ENCODE measurements at regions not wholly inside any gene's neighbourhood (a gene's known extent, or its start where the extent isn't known, plus 50 kb on each side); places are given as distances from the start of the nearest gene placed in this dataset.

DNA sequence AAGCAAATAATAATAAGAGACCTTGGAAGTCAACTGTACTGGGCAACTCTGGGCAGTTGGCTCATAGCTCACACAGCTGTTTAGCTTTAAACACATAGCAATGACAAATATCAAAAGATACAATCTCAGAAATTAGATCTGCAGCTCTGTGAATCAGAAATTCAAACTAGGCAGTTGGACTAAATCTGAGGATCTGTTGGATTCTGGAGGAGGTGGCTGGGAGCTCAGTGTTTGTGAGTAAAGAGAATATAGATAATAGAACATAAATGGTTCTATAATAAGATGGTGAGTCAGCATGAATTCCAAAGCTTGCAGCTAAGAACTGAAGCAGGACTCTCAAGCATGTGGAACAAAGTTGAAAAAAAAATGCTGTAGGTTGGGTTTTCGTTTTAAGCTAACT lies 1949.4 kb upstream of the SEL1L start:
- FAIRE-seq, result no peak
- no peak for DNase-seq (ENCODE audit: insufficient read length, low spot score)
- TF ChIP-seq, protein P1, sequence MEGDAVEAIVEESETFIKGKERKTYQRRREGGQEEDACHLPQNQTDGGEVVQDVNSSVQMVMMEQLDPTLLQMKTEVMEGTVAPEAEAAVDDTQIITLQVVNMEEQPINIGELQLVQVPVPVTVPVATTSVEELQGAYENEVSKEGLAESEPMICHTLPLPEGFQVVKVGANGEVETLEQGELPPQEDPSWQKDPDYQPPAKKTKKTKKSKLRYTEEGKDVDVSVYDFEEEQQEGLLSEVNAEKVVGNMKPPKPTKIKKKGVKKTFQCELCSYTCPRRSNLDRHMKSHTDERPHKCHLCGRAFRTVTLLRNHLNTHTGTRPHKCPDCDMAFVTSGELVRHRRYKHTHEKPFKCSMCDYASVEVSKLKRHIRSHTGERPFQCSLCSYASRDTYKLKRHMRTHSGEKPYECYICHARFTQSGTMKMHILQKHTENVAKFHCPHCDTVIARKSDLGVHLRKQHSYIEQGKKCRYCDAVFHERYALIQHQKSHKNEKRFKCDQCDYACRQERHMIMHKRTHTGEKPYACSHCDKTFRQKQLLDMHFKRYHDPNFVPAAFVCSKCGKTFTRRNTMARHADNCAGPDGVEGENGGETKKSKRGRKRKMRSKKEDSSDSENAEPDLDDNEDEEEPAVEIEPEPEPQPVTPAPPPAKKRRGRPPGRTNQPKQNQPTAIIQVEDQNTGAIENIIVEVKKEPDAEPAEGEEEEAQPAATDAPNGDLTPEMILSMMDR (IDR thresholded peaks at IDR 0.05; ENCODE audit: insufficient read depth, missing control alignments), result no peak

DNA sequence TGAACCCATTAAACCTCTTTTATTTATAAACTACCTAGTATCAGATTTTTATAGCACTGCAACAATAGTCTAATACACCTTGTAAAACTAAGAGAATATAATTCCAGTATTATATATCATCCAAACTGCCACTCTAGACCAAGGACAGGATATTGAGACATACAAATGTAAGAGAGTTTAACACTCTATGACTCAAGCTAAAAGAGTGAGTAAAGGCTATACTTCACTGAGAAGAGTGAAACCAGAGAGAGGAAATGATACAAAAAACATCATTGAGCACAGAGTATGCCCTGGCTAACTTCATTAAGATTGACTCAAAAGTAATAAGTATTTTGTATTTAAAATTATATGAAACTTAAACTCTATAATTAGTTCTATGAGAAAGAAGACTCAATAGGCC lies 1951.9 kb upstream of the SEL1L start:
- TF ChIP-seq, protein P1 (IDR thresholded peaks at IDR 0.05; ENCODE audit: insufficient read depth, missing control alignments), result no peak
- no peak for DNase-seq (ENCODE audit: insufficient read length, low spot score)
- no peak for FAIRE-seq

DNA sequence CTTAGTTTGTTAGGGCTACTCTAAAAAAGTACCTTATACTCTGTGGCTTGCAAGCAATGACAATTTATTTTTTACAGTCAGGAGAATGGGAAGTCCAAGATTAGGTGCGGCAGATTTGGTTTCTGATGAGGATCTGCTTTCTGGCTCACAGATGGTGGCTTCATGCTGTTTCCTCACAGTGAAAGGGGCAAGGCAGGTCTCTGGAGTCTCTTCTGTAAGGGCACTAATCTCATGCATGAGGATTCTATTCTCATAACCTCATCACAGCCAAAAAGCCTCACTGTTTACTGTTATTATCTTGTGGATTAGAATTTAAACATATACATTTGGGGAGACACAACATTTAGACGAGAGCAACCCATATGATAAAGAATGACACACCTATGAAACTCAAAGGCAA lies 1957.4 kb upstream of the SEL1L start:
- TF ChIP-seq, protein P1 (IDR thresholded peaks at IDR 0.05; ENCODE audit: insufficient read depth, missing control alignments), result no peak
- no peak for DNase-seq (ENCODE audit: insufficient read length, low spot score)
- peak; percentile 78 for FAIRE-seq

DNA sequence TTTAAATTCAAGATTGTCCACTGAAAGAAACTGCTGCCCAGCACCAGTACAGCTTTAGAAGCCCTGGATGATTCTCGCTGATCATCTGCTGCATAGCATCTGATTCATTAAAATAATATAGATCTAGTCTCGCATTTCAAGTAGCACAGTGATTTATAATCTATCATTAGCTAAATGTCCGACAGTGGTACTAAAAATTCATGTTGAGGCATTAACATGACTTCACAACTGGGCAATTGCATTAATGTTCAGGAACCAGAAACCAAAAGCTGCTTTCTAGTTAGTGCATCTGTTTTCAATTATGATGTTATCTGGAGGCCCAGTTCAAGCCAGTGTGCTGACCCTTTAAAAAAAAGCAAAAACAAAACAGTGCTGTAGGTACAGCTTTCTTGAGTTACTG lies 1987.2 kb upstream of the SEL1L start:
- TF ChIP-seq, protein P1 (IDR thresholded peaks at IDR 0.05; ENCODE audit: insufficient read depth, missing control alignments), result no peak
- no peak for DNase-seq (ENCODE audit: insufficient read length, low spot score)
- no peak for FAIRE-seq

DNA sequence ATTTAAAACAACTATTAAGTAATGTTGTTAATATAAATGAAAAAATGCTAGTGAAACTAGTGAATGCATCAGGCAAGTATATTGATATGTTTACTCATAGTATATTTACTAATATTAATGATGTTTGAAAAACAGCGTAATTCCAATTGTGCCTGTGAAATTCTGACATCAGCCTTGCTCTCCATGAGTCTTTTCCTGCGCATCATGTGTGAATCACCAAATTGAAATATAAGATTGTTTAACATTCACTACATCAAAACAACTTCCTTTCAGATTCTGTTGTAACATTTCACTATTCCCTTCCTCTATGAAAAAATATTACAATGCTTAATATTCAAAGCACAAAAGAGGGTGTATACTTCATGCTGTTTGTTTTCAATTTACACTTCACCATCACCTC lies 1995.9 kb upstream of the SEL1L start:
- FAIRE-seq, result no peak
- TF ChIP-seq, protein P1 (IDR thresholded peaks at IDR 0.05; ENCODE audit: insufficient read depth, missing control alignments), result no peak
- DNase-seq (ENCODE audit: insufficient read length, low spot score), result no peak

DNA sequence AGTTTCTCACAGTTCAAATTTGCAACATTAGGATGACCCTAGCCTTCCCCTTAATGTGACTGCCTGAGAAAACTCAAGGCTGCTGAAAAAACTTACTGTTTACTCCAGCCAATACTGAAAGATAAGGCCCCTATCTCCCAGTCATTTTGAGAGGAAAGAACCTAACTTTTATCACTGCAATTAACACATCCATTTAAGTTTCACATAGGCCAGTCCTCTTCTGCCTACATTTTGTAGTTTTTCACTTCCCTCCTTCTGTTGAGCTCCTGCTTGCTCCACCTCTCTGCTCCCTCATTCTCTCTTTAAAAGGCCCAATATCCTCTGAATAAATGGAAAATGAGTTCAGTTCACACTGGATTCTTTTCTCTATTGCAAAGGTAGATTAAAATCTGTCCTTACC lies 1996.2 kb upstream of the FLRT2 start:
- DNase-seq (ENCODE audit: insufficient read length, low spot score) (no peak), FAIRE-seq (no peak)
- TF ChIP-seq, protein P1 (IDR thresholded peaks at IDR 0.05; ENCODE audit: insufficient read depth, missing control alignments), result no peak

DNA sequence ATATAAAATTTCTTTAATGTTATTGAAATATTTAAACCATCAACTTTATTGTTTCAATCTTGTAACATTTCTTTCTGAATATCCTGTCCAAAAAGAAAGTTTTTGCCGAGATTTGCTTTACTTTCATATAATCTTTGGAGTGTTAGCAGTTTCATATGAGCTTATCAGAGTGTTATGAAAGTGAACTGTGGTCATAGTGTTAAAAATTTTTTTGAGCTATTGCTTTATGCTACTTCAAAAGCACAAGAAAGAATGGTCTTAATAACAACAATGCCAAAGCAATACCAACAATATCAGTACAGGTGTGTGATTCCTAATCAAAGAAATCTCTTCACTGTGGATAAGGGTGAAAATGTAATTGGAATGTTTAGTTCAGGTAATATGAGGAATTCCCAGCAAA lies 1994.9 kb upstream of the FLRT2 start:
- no peak for DNase-seq (ENCODE audit: insufficient read length, low spot score)
- no peak for FAIRE-seq
- TF ChIP-seq, protein P1 (IDR thresholded peaks at IDR 0.05; ENCODE audit: insufficient read depth, missing control alignments), result no peak
